Thyroid gland (tissue), 4 donors: ENCODE measurements at regions not wholly inside any gene's neighbourhood (a gene's known extent, or its start where the extent isn't known, plus 50 kb on each side); places are given as distances from the start of the nearest gene placed in this dataset.

Source experiments
- DNase-seq, 2 donors: peaks; one replicate each; pipeline ENCODE4 v3.0.0-alpha.2; 2019
- H3K27ac ChIP-seq, 3 donors: fragments of 200-600 bp; sonication (generic); 1 replicate in 2 of 3; 2 replicates in 1 of 3; pipeline ENCODE4 v1.5.1; 2016 to 2019; ENCODE audit warnings: mild to moderate bottlenecking in 1 of 3, moderate library complexity in 1 of 3
- H3K27me3 ChIP-seq: fragments of 200-600 bp; sonication (generic); one replicate; pipeline ENCODE4 v1.5.1; 2019
- H3K36me3 ChIP-seq, 2 donors: fragments of 200-600 bp; sonication (generic); one replicate each; pipeline ENCODE4 v1.5.1; 2016 to 2019
- H3K4me1 ChIP-seq, 2 donors: fragments of 200-600 bp; sonication (generic); one replicate each; pipeline ENCODE4 v1.5.1; 2017 to 2019
- H3K4me3 ChIP-seq, 3 donors: fragments of 200-600 bp; sonication (generic); replicated peaks in 1 of 3; 1 replicate in 2 of 3; 2 replicates in 1 of 3; pipeline ENCODE4 v1.5.1; 2016; ENCODE audit warnings: mild to moderate bottlenecking in 1 of 3
- H3K9me3 ChIP-seq: fragments of 200-600 bp; sonication (generic); one replicate; pipeline ENCODE4 v1.5.1; 2017
- CTCF ChIP-seq, 6 experiments: fragments of 200-600 bp in 3 of 6; fragments of 450-650 bp in 3 of 6; sonication (generic) in 3 of 6; IDR thresholded peaks; one replicate each; pipeline ENCODE4 v1.5.1; 2016 to 2019; ENCODE audit warnings: antibody characterized with exemption in 6 of 6, mild to moderate bottlenecking in 2 of 6, inconsistent platforms in 1 of 6, moderate library complexity in 1 of 6
- POLR2A ChIP-seq, 2 donors: fragments of 450-650 bp; IDR thresholded peaks; one replicate each; pipeline ENCODE4 v1.6.1; 2017; ENCODE audit warnings: antibody characterized with exemption in 2 of 2, mild to moderate bottlenecking in 2 of 2, moderate library complexity in 1 of 2
- WGBS, 2 donors: methylation state at CpG; one replicate each; pipeline ENCODE4 v1.1.5; 2017; 5-methylcytosine and 5-hydroxymethylcytosine counted together
- intact Hi-C: fragments of 100-400 bp; cut with DNase I; formaldehyde crosslinking; loops from one replicate; pipeline ENCODE4 v1.15.1; 2023

- no peaks in the 10 kb centered on the region for H3K9me3 ChIP-seq
- intact Hi-C loops = no loop called here
- H3K36me3 ChIP-seq = no peaks in the 10 kb centered on the region
- peaks cover 41 to 66% of the 10 kb centered on the region in 2 donors for H3K4me1 ChIP-seq
- peak overlapping the region; percentile 8 to 85 (median 80) for H3K27ac ChIP-seq
- 39 to 44% methylated on average over 2 of the region's 2 CpGs for WGBS, 2 donors
- H3K4me3 ChIP-seq = no peak overlapping the region
- DNase-seq = peak in 1 of 2 donors; percentile 33
- H3K27me3 ChIP-seq = no peaks in the 10 kb centered on the region
- no peak for TF ChIP-seq CTCF (IDR thresholded peaks at IDR 0.05)
- no peak for TF ChIP-seq POLR2A (IDR thresholded peaks at IDR 0.05)
Measured at GRCh38 chr4:128357286-128357685, 69.7 kb upstream of the PGRMC2 start.

- no peak for DNase-seq
- no peaks in the 10 kb centered on the region for H3K9me3 ChIP-seq
- no peak overlapping the region for H3K4me3 ChIP-seq
- peak overlapping the region; percentile 86 to 93 (median 86) for H3K27ac ChIP-seq
- no peaks in the 10 kb centered on the region for H3K36me3 ChIP-seq
- no peak for TF ChIP-seq CTCF (IDR thresholded peaks at IDR 0.05)
- no peak for TF ChIP-seq POLR2A (IDR thresholded peaks at IDR 0.05)
- intact Hi-C loops = no loop called here
- no peaks in the 10 kb centered on the region for H3K27me3 ChIP-seq
- 79 to 82% methylated on average over 4 of the region's 4 CpGs for WGBS, 2 donors
- peaks cover 48 to 66% of the 10 kb centered on the region in 2 donors for H3K4me1 ChIP-seq
Measured at GRCh38 chr4:128355305-128355704, 67.7 kb upstream of the PGRMC2 start.

GRCh38 chr4:128354205-128354821, 66.7 kb upstream of the PGRMC2 start:
- Histone ChIP-seq H3K9me3 (no peaks in the 10 kb centered on the region), H3K27me3 (no peaks in the 10 kb centered on the region), H3K36me3 (no peaks in the 10 kb centered on the region), H3K27ac (peak overlapping the region; percentile 86 to 93 (median 86)), H3K4me1 (peaks cover 48 to 65% of the 10 kb centered on the region in 2 donors), H3K4me3 (no peak overlapping the region)
- TF ChIP-seq POLR2A (IDR thresholded peaks at IDR 0.05) (no peak), CTCF (IDR thresholded peaks at IDR 0.05) (no peak)
- DNase-seq = peak; percentile 93 to 94
- intact Hi-C loops = no loop called here
- WGBS, 2 donors = 15 to 23% methylated on average over 4 of the region's 4 CpGs

GRCh38 chr4:128353791-128354190, 66.2 kb upstream of the PGRMC2 start:
- no peaks in the 10 kb centered on the region for H3K36me3 ChIP-seq
- H3K4me1 ChIP-seq = peaks cover 48 to 59% of the 10 kb centered on the region in 2 donors
- TF ChIP-seq CTCF (IDR thresholded peaks at IDR 0.05) (no peak), POLR2A (IDR thresholded peaks at IDR 0.05) (no peak)
- H3K27ac ChIP-seq = peak overlapping the region; percentile 86 to 93 (median 86)
- no peaks in the 10 kb centered on the region for H3K9me3 ChIP-seq
- H3K4me3 ChIP-seq = no peak overlapping the region
- 70 to 72% methylated on average over 3 of the region's 3 CpGs for WGBS, 2 donors
- H3K27me3 ChIP-seq = no peaks in the 10 kb centered on the region
- intact Hi-C loops = no loop called here
- DNase-seq = no peak

GRCh38 chr4:128351502-128351901, 63.9 kb upstream of the PGRMC2 start:
- no peak for TF ChIP-seq POLR2A (IDR thresholded peaks at IDR 0.05)
- TF ChIP-seq CTCF (IDR thresholded peaks at IDR 0.05) = no peak
- no peak overlapping the region for H3K4me3 ChIP-seq
- H3K27ac ChIP-seq = no peak overlapping the region
- 95 to 100% methylated on average over 1 of the region's 1 CpG for WGBS, 2 donors
- peaks cover 32 to 47% of the 10 kb centered on the region in 2 donors for H3K4me1 ChIP-seq
- DNase-seq = no peak
- H3K36me3 ChIP-seq = no peaks in the 10 kb centered on the region
- no peaks in the 10 kb centered on the region for H3K9me3 ChIP-seq
- H3K27me3 ChIP-seq = no peaks in the 10 kb centered on the region
- intact Hi-C loops = no loop called here
